ENCODE measurements at regions not wholly inside any gene's neighbourhood (a gene's known extent, or its start where the extent isn't known, plus 50 kb on each side); places are given as distances from the start of the nearest gene placed in this dataset.

DNA sequence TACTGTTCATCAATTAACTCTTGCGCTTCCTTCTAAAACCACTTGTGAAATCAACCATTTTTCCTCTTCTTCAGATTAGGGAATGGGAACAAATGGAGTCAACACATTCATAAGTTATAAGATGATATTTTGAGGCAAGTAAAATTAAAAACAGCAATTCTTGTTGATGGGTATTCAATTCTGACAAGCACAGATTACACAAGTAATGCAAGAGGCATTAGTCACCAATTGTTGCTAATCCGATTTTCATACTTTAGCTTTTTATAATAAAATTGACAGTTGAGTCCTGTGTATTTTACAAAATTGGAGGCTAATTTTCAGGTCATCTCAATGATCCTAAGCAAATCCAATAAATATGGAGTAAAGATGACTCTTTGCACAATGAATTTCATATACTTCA is 918.4 kb upstream of the SOX9 start:
- TF ChIP-seq, protein P1, sequence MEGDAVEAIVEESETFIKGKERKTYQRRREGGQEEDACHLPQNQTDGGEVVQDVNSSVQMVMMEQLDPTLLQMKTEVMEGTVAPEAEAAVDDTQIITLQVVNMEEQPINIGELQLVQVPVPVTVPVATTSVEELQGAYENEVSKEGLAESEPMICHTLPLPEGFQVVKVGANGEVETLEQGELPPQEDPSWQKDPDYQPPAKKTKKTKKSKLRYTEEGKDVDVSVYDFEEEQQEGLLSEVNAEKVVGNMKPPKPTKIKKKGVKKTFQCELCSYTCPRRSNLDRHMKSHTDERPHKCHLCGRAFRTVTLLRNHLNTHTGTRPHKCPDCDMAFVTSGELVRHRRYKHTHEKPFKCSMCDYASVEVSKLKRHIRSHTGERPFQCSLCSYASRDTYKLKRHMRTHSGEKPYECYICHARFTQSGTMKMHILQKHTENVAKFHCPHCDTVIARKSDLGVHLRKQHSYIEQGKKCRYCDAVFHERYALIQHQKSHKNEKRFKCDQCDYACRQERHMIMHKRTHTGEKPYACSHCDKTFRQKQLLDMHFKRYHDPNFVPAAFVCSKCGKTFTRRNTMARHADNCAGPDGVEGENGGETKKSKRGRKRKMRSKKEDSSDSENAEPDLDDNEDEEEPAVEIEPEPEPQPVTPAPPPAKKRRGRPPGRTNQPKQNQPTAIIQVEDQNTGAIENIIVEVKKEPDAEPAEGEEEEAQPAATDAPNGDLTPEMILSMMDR (IDR thresholded peaks at IDR 0.05; ENCODE audit: control extremely low read depth in 1 of 3, insufficient read depth in 1 of 3, low read depth in 1 of 3, low read length in 3 of 3) = no peak
- TF ChIP-seq SP4 (IDR thresholded peaks at IDR 0.05; ENCODE audit: low read length) = no peak
- TF ChIP-seq EZH2 (IDR thresholded peaks at IDR 0.05; ENCODE audit: low read depth, low read length, severe bottlenecking) = no peak
- no peak for TF ChIP-seq SIRT6 (IDR thresholded peaks at IDR 0.05; ENCODE audit: low read length)
- TF ChIP-seq POLR2AphosphoS5 (IDR thresholded peaks at IDR 0.05; ENCODE audit: low read depth, low read length) = no peak
- TF ChIP-seq TEAD4 (IDR thresholded peaks at IDR 0.05; ENCODE audit: low read depth, low read length) = no peak
- TF ChIP-seq, protein P2, sequence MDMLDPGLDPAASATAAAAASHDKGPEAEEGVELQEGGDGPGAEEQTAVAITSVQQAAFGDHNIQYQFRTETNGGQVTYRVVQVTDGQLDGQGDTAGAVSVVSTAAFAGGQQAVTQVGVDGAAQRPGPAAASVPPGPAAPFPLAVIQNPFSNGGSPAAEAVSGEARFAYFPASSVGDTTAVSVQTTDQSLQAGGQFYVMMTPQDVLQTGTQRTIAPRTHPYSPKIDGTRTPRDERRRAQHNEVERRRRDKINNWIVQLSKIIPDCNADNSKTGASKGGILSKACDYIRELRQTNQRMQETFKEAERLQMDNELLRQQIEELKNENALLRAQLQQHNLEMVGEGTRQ (IDR thresholded peaks at IDR 0.05; ENCODE audit: low read length) = no peak
- TF ChIP-seq, protein P3, sequence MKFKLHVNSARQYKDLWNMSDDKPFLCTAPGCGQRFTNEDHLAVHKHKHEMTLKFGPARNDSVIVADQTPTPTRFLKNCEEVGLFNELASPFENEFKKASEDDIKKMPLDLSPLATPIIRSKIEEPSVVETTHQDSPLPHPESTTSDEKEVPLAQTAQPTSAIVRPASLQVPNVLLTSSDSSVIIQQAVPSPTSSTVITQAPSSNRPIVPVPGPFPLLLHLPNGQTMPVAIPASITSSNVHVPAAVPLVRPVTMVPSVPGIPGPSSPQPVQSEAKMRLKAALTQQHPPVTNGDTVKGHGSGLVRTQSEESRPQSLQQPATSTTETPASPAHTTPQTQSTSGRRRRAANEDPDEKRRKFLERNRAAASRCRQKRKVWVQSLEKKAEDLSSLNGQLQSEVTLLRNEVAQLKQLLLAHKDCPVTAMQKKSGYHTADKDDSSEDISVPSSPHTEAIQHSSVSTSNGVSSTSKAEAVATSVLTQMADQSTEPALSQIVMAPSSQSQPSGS (IDR thresholded peaks at IDR 0.05; ENCODE audit: low read length) = no peak
- TF ChIP-seq GTF2F1 (IDR thresholded peaks at IDR 0.05; ENCODE audit: borderline replicate concordance, low read depth, low read length) = no peak
- TF ChIP-seq SRF (IDR thresholded peaks at IDR 0.05; ENCODE audit: low read depth, low read length) = no peak
- no peak for TF ChIP-seq EP300 (IDR thresholded peaks at IDR 0.05; ENCODE audit: borderline replicate concordance in 1 of 2, low read depth in 2 of 2, low read length in 2 of 2)
